ENCODE measurements at regions not wholly inside any gene's neighbourhood (a gene's known extent, or its start where the extent isn't known, plus 50 kb on each side); places are given as distances from the start of the nearest gene placed in this dataset.
"Not testable (repeated sequence)": the region's sequence is repeated elsewhere in the genome, so short reads cannot be mapped to it uniquely, and the experiment has no call there.

DNA sequence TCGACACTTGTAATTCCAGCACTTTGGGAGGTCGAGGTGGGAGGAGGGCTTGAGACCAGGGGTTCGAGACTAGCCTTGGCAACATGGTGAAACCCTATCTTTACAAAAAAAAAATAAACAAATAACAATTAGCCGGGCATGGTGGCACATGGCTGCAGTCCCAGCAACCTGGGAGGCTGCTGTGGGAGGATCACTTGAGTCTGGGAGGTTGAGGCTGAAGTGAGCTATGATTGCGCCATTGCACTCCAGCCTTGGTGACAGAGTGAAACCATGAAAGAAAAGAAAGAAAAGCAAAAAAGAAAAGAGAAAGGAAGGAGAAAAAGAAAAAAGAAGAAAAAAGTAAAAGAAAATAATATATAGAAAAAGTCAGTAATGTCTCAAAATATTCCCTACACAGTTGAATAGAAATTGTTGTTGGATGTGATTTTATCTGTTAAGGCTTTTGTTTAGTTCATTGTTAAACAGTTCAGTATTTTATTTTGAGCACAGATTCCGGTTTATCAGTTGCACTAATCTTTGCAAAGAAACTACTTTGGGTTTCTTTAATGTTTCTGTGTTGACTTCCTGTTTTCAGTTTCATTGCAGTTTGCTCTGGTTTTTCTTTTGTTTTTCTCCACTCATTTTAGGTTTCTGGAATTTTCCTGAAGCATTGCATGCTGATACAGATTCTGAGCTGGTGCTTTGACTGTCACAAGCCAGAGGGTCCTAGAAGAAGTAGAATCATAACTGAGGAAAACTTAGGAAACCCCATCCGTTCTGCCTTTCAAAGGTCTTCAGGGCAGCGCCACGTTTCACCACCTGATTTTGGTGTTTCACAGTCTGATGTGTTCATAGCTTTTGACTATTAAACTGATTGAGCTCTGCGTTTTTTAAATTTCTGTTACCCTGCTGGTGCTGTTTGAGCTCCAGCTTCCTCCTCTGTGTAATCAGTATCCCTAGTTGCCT, 378.6 kb upstream of the AMELY start:
- Histone ChIP-seq H3K36me3 (ENCODE audit: control insufficient read depth in 2 of 3, insufficient read depth in 3 of 3, low read length in 3 of 3) (no peaks in the 10 kb centered on the region), H3K27ac (ENCODE audit: low read depth in 2 of 2, low read length in 2 of 2) (peak overlapping the region in 1 of 2 donors; percentile 60), H3K4me1 (ENCODE audit: control insufficient read depth in 2 of 3, insufficient read depth in 2 of 3, low read depth in 1 of 3, low read length in 3 of 3) (no peaks in the 10 kb centered on the region), H3K9ac (ENCODE audit: low read length in 3 of 3) (no peak overlapping the region), H3K27me3 (ENCODE audit: control insufficient read depth, insufficient read depth, low read length) (no peaks in the 10 kb centered on the region), H3K4me3 (ENCODE audit: low read length in 3 of 3) (no peak overlapping the region), H3K9me3 (ENCODE audit: control insufficient read depth in 2 of 3, insufficient read depth in 1 of 3, low read length in 3 of 3) (no peaks in the 10 kb centered on the region)
- intact Hi-C loops (cut with DNase I) = no loop called here
- TF ChIP-seq, protein P1, sequence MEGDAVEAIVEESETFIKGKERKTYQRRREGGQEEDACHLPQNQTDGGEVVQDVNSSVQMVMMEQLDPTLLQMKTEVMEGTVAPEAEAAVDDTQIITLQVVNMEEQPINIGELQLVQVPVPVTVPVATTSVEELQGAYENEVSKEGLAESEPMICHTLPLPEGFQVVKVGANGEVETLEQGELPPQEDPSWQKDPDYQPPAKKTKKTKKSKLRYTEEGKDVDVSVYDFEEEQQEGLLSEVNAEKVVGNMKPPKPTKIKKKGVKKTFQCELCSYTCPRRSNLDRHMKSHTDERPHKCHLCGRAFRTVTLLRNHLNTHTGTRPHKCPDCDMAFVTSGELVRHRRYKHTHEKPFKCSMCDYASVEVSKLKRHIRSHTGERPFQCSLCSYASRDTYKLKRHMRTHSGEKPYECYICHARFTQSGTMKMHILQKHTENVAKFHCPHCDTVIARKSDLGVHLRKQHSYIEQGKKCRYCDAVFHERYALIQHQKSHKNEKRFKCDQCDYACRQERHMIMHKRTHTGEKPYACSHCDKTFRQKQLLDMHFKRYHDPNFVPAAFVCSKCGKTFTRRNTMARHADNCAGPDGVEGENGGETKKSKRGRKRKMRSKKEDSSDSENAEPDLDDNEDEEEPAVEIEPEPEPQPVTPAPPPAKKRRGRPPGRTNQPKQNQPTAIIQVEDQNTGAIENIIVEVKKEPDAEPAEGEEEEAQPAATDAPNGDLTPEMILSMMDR (IDR thresholded peaks at IDR 0.05; ENCODE audit: borderline replicate concordance, extremely low read depth, insufficient read depth) = no peak
- FAIRE-seq (no peak), DNase-seq (no peak)

DNA sequence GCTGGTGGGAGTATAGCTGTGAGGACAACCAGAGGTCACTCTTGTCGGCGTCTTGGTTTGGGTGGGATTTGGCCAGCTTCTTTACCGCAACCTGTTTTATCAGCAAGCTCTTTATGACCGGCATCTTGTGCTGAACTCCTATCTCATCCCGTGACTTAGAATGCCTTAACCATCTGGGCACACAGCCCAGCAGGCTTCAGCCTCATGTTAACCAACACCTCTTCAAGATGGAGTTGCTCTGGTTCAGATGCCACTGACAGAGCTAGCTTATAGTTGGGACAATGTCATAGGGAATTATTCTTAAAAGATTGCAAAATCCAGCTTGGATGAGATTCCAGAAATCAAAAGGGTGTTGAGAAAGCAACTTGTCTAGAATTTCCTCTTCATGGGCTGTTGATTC, 377.1 kb upstream of the AMELY start:
- Histone ChIP-seq H3K4me1 (ENCODE audit: control insufficient read depth in 2 of 3, insufficient read depth in 2 of 3, low read depth in 1 of 3, low read length in 3 of 3) (no peaks in the 10 kb centered on the region), H3K36me3 (ENCODE audit: control insufficient read depth in 2 of 3, insufficient read depth in 3 of 3, low read length in 3 of 3) (no peaks in the 10 kb centered on the region), H3K9me3 (ENCODE audit: control insufficient read depth in 2 of 3, insufficient read depth in 1 of 3, low read length in 3 of 3) (no peaks in the 10 kb centered on the region), H3K27ac (ENCODE audit: low read depth in 2 of 2, low read length in 2 of 2) (no peak overlapping the region), H3K9ac (ENCODE audit: low read length in 3 of 3) (no peak overlapping the region), H3K4me3 (ENCODE audit: low read length in 3 of 3) (no peak overlapping the region), H3K27me3 (ENCODE audit: control insufficient read depth, insufficient read depth, low read length) (no peaks in the 10 kb centered on the region)
- FAIRE-seq (no peak), DNase-seq (no peak)
- intact Hi-C loops (cut with DNase I) = no loop called here
- TF ChIP-seq, protein P1 (IDR thresholded peaks at IDR 0.05; ENCODE audit: borderline replicate concordance, extremely low read depth, insufficient read depth) = no peak

DNA sequence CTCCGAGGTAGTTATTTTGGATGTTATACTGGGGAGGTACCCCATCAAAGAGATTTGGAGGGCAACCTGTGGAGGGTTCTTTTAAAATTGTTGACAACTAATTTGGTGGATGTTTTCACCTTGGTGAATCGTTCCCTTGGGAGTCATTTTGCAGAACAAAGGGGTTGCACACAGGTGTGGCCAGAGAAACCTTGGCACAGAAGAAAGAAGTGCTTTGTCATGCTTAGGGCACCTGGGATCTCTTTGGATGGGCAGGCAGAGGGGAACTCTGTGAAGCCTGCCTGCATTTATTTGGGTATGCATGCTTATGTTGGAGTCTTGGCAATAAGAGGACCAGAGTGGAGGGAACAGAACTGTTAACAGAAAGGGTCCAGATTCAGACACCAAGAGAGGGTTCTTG, 376.4 kb upstream of the AMELY start:
- FAIRE-seq; H3K4me1 ChIP-seq (ENCODE audit: control insufficient read depth in 2 of 3, insufficient read depth in 2 of 3, low read depth in 1 of 3, low read length in 3 of 3); H3K9me3 ChIP-seq (ENCODE audit: control insufficient read depth in 2 of 3, insufficient read depth in 1 of 3, low read length in 3 of 3); intact Hi-C loops (cut with DNase I); H3K27me3 ChIP-seq (ENCODE audit: control insufficient read depth, insufficient read depth, low read length); DNase-seq; H3K27ac ChIP-seq (ENCODE audit: low read depth in 2 of 2, low read length in 2 of 2); H3K36me3 ChIP-seq (ENCODE audit: control insufficient read depth in 2 of 3, insufficient read depth in 3 of 3, low read length in 3 of 3); H3K9ac ChIP-seq (ENCODE audit: low read length in 3 of 3); H3K4me3 ChIP-seq (ENCODE audit: low read length in 3 of 3): not testable (repeated sequence)

DNA sequence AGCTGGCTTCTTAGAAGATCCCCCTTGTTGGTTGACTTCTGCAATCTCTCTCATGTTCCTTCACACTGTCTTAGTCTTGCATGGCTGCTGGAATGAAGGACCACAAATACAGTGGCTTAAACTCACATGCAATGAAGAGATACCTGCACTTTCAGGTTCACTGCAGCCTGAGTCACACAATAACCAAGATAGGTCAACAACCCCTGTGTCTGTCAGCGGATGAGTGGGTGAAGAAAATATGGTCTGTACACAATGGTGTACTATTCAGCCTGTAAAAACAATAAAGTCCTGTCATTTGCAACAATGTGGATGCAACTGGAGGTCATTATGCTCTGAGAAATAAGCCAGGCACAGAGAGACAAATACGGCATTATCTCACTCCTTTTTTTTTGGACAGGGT, 373.8 kb upstream of the AMELY start:
- H3K9ac ChIP-seq (ENCODE audit: low read length in 3 of 3) = no peak overlapping the region
- H3K4me1 ChIP-seq (ENCODE audit: control insufficient read depth in 2 of 3, insufficient read depth in 2 of 3, low read depth in 1 of 3, low read length in 3 of 3) = no peaks in the 10 kb centered on the region
- H3K27ac ChIP-seq (ENCODE audit: low read depth in 2 of 2, low read length in 2 of 2) = no peak overlapping the region
- DNase-seq (no peak), FAIRE-seq (no peak)
- intact Hi-C loops (cut with DNase I) = no loop called here
- no peaks in the 10 kb centered on the region for H3K27me3 ChIP-seq (ENCODE audit: control insufficient read depth, insufficient read depth, low read length)
- TF ChIP-seq, protein P1 (IDR thresholded peaks at IDR 0.05; ENCODE audit: borderline replicate concordance, extremely low read depth, insufficient read depth) = no peak
- no peak overlapping the region for H3K4me3 ChIP-seq (ENCODE audit: low read length in 3 of 3)
- H3K36me3 ChIP-seq (ENCODE audit: control insufficient read depth in 2 of 3, insufficient read depth in 3 of 3, low read length in 3 of 3) = no peaks in the 10 kb centered on the region
- no peaks in the 10 kb centered on the region for H3K9me3 ChIP-seq (ENCODE audit: control insufficient read depth in 2 of 3, insufficient read depth in 1 of 3, low read length in 3 of 3)

Data from kidney (tissue), 13 donors.